ENCODE measurements at regions not wholly inside any gene's neighbourhood (a gene's known extent, or its start where the extent isn't known, plus 50 kb on each side); places are given as distances from the start of the nearest gene placed in this dataset.

DNA sequence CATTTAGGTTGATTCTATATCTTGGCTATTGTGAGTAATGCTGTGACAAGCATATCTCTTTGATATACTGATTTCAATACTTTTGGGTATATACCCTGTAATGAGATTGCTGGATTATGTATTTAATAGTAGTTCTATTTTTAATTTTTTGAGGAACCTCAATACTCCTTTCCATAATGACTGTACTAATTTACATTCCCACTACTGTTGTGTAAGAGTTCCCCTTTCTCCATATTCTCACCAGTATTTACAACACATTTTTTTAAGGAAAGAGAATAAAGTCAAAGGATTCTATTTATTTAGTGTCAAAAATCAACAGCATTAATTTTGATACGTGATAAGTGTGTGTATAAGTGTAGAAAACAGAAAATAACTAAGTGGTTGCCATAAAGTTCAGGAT is 356.4 kb upstream of the EDIL3 start:
- Histone ChIP-seq H3K4ac (ENCODE audit: low read depth, low read length) (no peak overlapping the region), H3K23ac (ENCODE audit: insufficient read length, low read depth, low read length) (no peak overlapping the region), H3K79me2 (ENCODE audit: insufficient read depth, low read length) (no peaks in the 10 kb centered on the region), H3K9ac (ENCODE audit: extremely low read depth, insufficient read length, low read length) (no peak overlapping the region), H2BK15ac (ENCODE audit: low read depth, low read length) (no peak overlapping the region), H2BK20ac (ENCODE audit: low read depth, low read length, poor library complexity, severe bottlenecking) (no peak overlapping the region), H3K56ac (ENCODE audit: insufficient read length, low read depth, low read length) (no peak overlapping the region), H4K91ac (ENCODE audit: insufficient read length, low read depth, low read length) (no peak overlapping the region), H2BK5ac (ENCODE audit: insufficient read length, low read length) (no peak overlapping the region), H3K18ac (ENCODE audit: insufficient read length, low read depth, low read length) (no peak overlapping the region), H3K4me1 (ENCODE audit: insufficient read depth, low read length) (no peaks in the 10 kb centered on the region), H3K27ac (ENCODE audit: insufficient read length, low read depth, low read length) (no peak overlapping the region), H2BK12ac (ENCODE audit: insufficient read length, low read depth, low read length) (no peak overlapping the region), H3K27me3 (ENCODE audit: insufficient read depth, low read length) (no peaks in the 10 kb centered on the region), H3K9me3 (ENCODE audit: control insufficient read depth, low read depth, low read length) (no peaks in the 10 kb centered on the region), H3K79me1 (ENCODE audit: insufficient read depth, low read depth, low read length, poor library complexity, severe bottlenecking) (no peaks in the 10 kb centered on the region), H3K4me2 (ENCODE audit: insufficient read depth, insufficient read length, low read length) (no peak overlapping the region), H3K14ac (ENCODE audit: insufficient read depth, low read length) (no peak overlapping the region), H4K5ac (ENCODE audit: insufficient read length, low read depth, low read length) (no peak overlapping the region), H4K20me1 (ENCODE audit: control insufficient read depth, insufficient read depth, insufficient read length) (no peaks in the 10 kb centered on the region), H2AFZ (ENCODE audit: low read length) (no peak overlapping the region), H3T11ph (ENCODE audit: low read length) (no peak overlapping the region), H2AK5ac (ENCODE audit: insufficient read length, low read length) (no peak overlapping the region), H2BK120ac (ENCODE audit: low read depth, low read length, poor library complexity, severe bottlenecking) (no peak overlapping the region), H3K23me2 (ENCODE audit: insufficient read length, low read depth, low read length, poor library complexity, severe bottlenecking) (no peaks in the 10 kb centered on the region), H4K8ac (replicated peaks; ENCODE audit: insufficient read length, low read depth, low read length) (no peak overlapping the region)
- WGBS (ENCODE audit: extremely low coverage, insufficient read length, low lambda C conversion rate) = no CpG with 5 or more reads among the region's 1 CpG
- peaks cover 0 to 3% of the 10 kb centered on the region in 2 experiments; a peak in 3 of 5 replicates for H3K9me3 Mint-ChIP-seq
- TF ChIP-seq, protein P1, sequence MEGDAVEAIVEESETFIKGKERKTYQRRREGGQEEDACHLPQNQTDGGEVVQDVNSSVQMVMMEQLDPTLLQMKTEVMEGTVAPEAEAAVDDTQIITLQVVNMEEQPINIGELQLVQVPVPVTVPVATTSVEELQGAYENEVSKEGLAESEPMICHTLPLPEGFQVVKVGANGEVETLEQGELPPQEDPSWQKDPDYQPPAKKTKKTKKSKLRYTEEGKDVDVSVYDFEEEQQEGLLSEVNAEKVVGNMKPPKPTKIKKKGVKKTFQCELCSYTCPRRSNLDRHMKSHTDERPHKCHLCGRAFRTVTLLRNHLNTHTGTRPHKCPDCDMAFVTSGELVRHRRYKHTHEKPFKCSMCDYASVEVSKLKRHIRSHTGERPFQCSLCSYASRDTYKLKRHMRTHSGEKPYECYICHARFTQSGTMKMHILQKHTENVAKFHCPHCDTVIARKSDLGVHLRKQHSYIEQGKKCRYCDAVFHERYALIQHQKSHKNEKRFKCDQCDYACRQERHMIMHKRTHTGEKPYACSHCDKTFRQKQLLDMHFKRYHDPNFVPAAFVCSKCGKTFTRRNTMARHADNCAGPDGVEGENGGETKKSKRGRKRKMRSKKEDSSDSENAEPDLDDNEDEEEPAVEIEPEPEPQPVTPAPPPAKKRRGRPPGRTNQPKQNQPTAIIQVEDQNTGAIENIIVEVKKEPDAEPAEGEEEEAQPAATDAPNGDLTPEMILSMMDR (conservative IDR thresholded peaks at IDR 0.05) = no peak
- H3K4me3 Mint-ChIP-seq = no peak overlapping the region
- DNase-seq = no peak
- peaks cover 0 to 6% (median 0%) of the 10 kb centered on the region in 3 experiments; a peak in 2 of 7 replicates for H3K36me3 Mint-ChIP-seq (ENCODE audit: insufficient read depth in 1 of 3, low read depth in 3 of 3)
- H3K27me3 Mint-ChIP-seq (ENCODE audit: low read depth) = no peaks in the 10 kb centered on the region
- no peak overlapping the region for H3K27ac Mint-ChIP-seq
- no peaks in the 10 kb centered on the region for H3K4me1 Mint-ChIP-seq
